A673 (cell line): ENCODE measurements at regions not wholly inside any gene's neighbourhood (a gene's known extent, or its start where the extent isn't known, plus 50 kb on each side); places are given as distances from the start of the nearest gene placed in this dataset.
"Not testable (repeated sequence)": the region's sequence is repeated elsewhere in the genome, so short reads cannot be mapped to it uniquely, and the experiment has no call there.

Experiments used
- CTCF ChIP-seq: fragments of 300-800, 200-600 bp; sonication (generic); conservative IDR thresholded peaks from 2 replicates; pipeline ENCODE4 v1.5.1; 2017; ENCODE audit warnings: low read depth, mild to moderate bottlenecking, antibody characterized with exemption, low read length, moderate library complexity, mixed read lengths
- EZH2 ChIP-seq: fragments of 200-600 bp; sonication (generic); IDR thresholded peaks from 2 replicates; pipeline ENCODE4 v1.6.1; 2017; ENCODE audit warnings: borderline replicate concordance, low read depth, mild to moderate bottlenecking, mixed read lengths, antibody characterized with exemption, low read length; ENCODE audit not compliant: poor library complexity, severe bottlenecking

- TF ChIP-seq EZH2, CTCF: not testable (repeated sequence)
These were observed 84.1 kb upstream of the FABP2 start for GRCh38 chr4:119406041-119406440.
